Coronary artery (tissue), 2 donors: ENCODE measurements at regions not wholly inside any gene's neighbourhood (a gene's known extent, or its start where the extent isn't known, plus 50 kb on each side); places are given as distances from the start of the nearest gene placed in this dataset.

Experiments
- DNase-seq: peaks from one replicate; pipeline ENCODE4 v3.0.0-alpha.2; 2017; ENCODE audit warnings: low spot score
- H3K27ac ChIP-seq, 2 donors: fragments of 200-600 bp; sonication (generic); one replicate each; pipeline ENCODE4 v1.5.1; 2016 to 2019
- H3K4me3 ChIP-seq: fragments of 200-600 bp; sonication (generic); 2 replicates; pipeline ENCODE4 v1.5.1; 2016; ENCODE audit warnings: mild to moderate bottlenecking, moderate library complexity
- CTCF ChIP-seq: fragments of 200-600 bp; sonication (generic); IDR thresholded peaks from one replicate; pipeline ENCODE4 v1.5.1; 2019; ENCODE audit warnings: antibody characterized with exemption

- no peak for TF ChIP-seq CTCF
- no peak for DNase-seq
- peak overlapping the region; percentile 37 to 74 for H3K27ac ChIP-seq
- peak overlapping the region; percentile 15 for H3K4me3 ChIP-seq
Measured at GRCh38 chr12:19894803-19895202, 455.5 kb downstream of the AEBP2 start.

- peak overlapping the region; percentile 37 to 74 for H3K27ac ChIP-seq
- no peak overlapping the region for H3K4me3 ChIP-seq
- no peak for TF ChIP-seq CTCF
- no peak for DNase-seq
Measured at GRCh38 chr12:19895246-19896020, 456.1 kb downstream of the AEBP2 start.

GRCh38 chr12:19896041-19896440, 456.7 kb downstream of the AEBP2 start:
- H3K27ac ChIP-seq = peak overlapping the region; percentile 37 to 60
- H3K4me3 ChIP-seq = no peak overlapping the region
- no peak for TF ChIP-seq CTCF
- DNase-seq = no peak

- Histone ChIP-seq H3K4me3 (no peak overlapping the region), H3K27ac (peak overlapping the region; percentile 37 to 60)
- TF ChIP-seq CTCF = no peak
- DNase-seq = no peak
Measured at GRCh38 chr12:19896534-19896933, 457.2 kb downstream of the AEBP2 start.

- Histone ChIP-seq H3K27ac (peak overlapping the region; percentile 60 to 64), H3K4me3 (no peak overlapping the region)
- DNase-seq = no peak
- TF ChIP-seq CTCF = no peak
Measured at GRCh38 chr12:19897900-19898408, 458.7 kb downstream of the AEBP2 start.

GRCh38 chr12:19901841-19902240, 462.5 kb downstream of the AEBP2 start:
- no peak for DNase-seq
- Histone ChIP-seq H3K27ac (no peak overlapping the region), H3K4me3 (no peak overlapping the region)
- TF ChIP-seq CTCF = no peak

- DNase-seq = no peak
- no peak overlapping the region for H3K4me3 ChIP-seq
- no peak for TF ChIP-seq CTCF
- no peak overlapping the region for H3K27ac ChIP-seq
Measured at GRCh38 chr12:19904819-19905218, 463.5 kb upstream of the PDE3A start.
